SK-N-SH treated with all-trans-retinoic acid at 6 μM for 48 hours (cell line): ENCODE measurements at regions not wholly inside any gene's neighbourhood (a gene's known extent, or its start where the extent isn't known, plus 50 kb on each side); places are given as distances from the start of the nearest gene placed in this dataset.

Source experiments
- ATAC-seq: fragments of 200-7000 bp; cut with Tn5 transposase; 3 replicates; pipeline ENCODE4 v1.9.1; 2020; ENCODE audit warnings: mild to moderate bottlenecking, moderate library complexity
- ARNTL ChIP-seq: fragments of 450-650 bp; formaldehyde crosslinking; IDR thresholded peaks from 2 replicates; pipeline ENCODE4 v1.5.0; 2020; ENCODE audit warnings: low read depth, mild to moderate bottlenecking, moderate library complexity, borderline replicate concordance
- BACH2 ChIP-seq: fragments of 250-450 bp; sonication (Bioruptor Pico); IDR thresholded peaks from 2 replicates; pipeline ENCODE4 v1.9.0; 2021; ENCODE audit warnings: mild to moderate bottlenecking, borderline replicate concordance
- CSRNP3 ChIP-seq: fragments of 250-450 bp; sonication (Bioruptor Pico); IDR thresholded peaks from 2 replicates; pipeline ENCODE4 v1.5.1; 2021; ENCODE audit warnings: mild to moderate bottlenecking, moderate library complexity
- ESRRG ChIP-seq: fragments of 250-450 bp; sonication (Bioruptor Pico); IDR thresholded peaks from 2 replicates; pipeline ENCODE4 v1.6.1; 2021; ENCODE audit warnings: mild to moderate bottlenecking
- GLIS3 ChIP-seq: fragments of 250-450 bp; sonication (Bioruptor Pico); IDR thresholded peaks from 2 replicates; pipeline ENCODE4 v1.5.0; 2020; ENCODE audit warnings: mild to moderate bottlenecking, moderate library complexity
- OSR1 ChIP-seq: fragments of 250-450 bp; sonication (Bioruptor Pico); IDR thresholded peaks from 2 replicates; pipeline ENCODE4 v1.8.0; 2022; ENCODE audit warnings: moderate library complexity, mild to moderate bottlenecking, inconsistent platforms
- POU6F1 ChIP-seq: fragments of 250-450 bp; sonication (Bioruptor Pico); IDR thresholded peaks from 2 replicates; pipeline ENCODE4 v1.8.0; 2021; ENCODE audit warnings: low read depth, mild to moderate bottlenecking, moderate library complexity, borderline replicate concordance
- RARB ChIP-seq: fragments of 250-450 bp; sonication (Bioruptor Pico); IDR thresholded peaks from 2 replicates; pipeline ENCODE4 v1.8.0; 2021; ENCODE audit warnings: mild to moderate bottlenecking, moderate library complexity
- SNAI2 ChIP-seq: fragments of 250-450 bp; sonication (Bioruptor Pico); IDR thresholded peaks from 2 replicates; pipeline ENCODE4 v1.5.0; 2020; ENCODE audit warnings: mild to moderate bottlenecking, moderate library complexity
- TCF4 ChIP-seq: fragments of 250-450 bp; sonication (Bioruptor Pico); IDR thresholded peaks from 2 replicates; pipeline ENCODE4 v1.8.0; 2021; ENCODE audit warnings: mild to moderate bottlenecking, moderate library complexity, borderline replicate concordance
- TOX ChIP-seq: fragments of 250-450 bp; sonication (Bioruptor Pico); IDR thresholded peaks from 2 replicates; pipeline ENCODE4 v1.8.0; 2021; ENCODE audit warnings: mild to moderate bottlenecking, moderate library complexity, borderline replicate concordance
- ZC3H10 ChIP-seq: fragments of 250-450 bp; sonication (Bioruptor Pico); IDR thresholded peaks from 2 replicates; pipeline ENCODE4 v1.5.1; 2021; ENCODE audit warnings: mild to moderate bottlenecking, moderate library complexity
- ZFP3 ChIP-seq: fragments of 250-450 bp; sonication (Bioruptor Pico); IDR thresholded peaks from 2 replicates; pipeline ENCODE4 v1.5.0; 2020; ENCODE audit warnings: mild to moderate bottlenecking, moderate library complexity
- ZFP30 ChIP-seq: fragments of 450-650 bp; formaldehyde crosslinking; IDR thresholded peaks from 2 replicates; pipeline ENCODE4 v1.5.0; 2022; ENCODE audit warnings: mild to moderate bottlenecking, moderate library complexity
- ZNF70 ChIP-seq: fragments of 450-650 bp; formaldehyde crosslinking; IDR thresholded peaks from 2 replicates; pipeline ENCODE4 v1.5.0; 2020; ENCODE audit warnings: mild to moderate bottlenecking, moderate library complexity
- ZNF8 ChIP-seq: fragments of 450-650 bp; formaldehyde crosslinking; IDR thresholded peaks from 2 replicates; pipeline ENCODE4 v1.5.0; 2020; ENCODE audit warnings: mild to moderate bottlenecking, moderate library complexity
- TF ChIP-seq, protein P1 (sequence below): fragments of 250-450 bp; sonication (Bioruptor Pico); IDR thresholded peaks from 2 replicates; pipeline ENCODE4 v1.5.1; 2020; ENCODE audit warnings: low read depth, mild to moderate bottlenecking, moderate library complexity
- TF ChIP-seq, protein P2 (sequence below): fragments of 250-450 bp; sonication (Bioruptor Pico); IDR thresholded peaks from 2 replicates; pipeline ENCODE4 v1.5.0; 2020; ENCODE audit warnings: mild to moderate bottlenecking, moderate library complexity
- TF ChIP-seq, protein P3 (sequence below): fragments of 250-450 bp; sonication (Bioruptor Pico); IDR thresholded peaks from 2 replicates; pipeline ENCODE4 v1.8.0; 2020; ENCODE audit warnings: mild to moderate bottlenecking, moderate library complexity, borderline replicate concordance

DNA sequence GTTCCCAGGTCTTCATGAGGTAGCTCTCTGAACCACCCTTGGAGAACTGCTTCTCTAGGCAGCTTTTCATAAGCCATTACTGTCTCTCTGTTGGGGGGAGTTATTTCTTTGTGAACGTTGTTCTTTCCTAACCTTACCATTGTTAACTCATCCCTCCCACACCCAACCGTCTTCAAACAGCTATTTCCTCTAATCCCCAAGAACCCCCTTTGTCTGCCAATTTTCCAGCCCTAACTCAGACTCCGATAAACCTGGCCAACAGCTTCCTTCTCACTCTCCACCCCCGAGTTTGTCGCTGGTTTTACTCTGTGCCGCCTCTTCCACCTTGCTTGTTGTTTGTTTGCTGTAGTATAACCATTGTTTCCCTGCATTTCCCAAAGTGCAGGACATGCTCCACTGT, 131.5 kb downstream of the CCDC34 start (continued):
- no peak for TF ChIP-seq POU6F1
- TF ChIP-seq RARB (CRISPR knock-in tag), result no peak
- no peak for TF ChIP-seq TCF4 (CRISPR knock-in tag)
- TF ChIP-seq CSRNP3, result no peak
- no peak for TF ChIP-seq OSR1
- no peak for TF ChIP-seq ZFP30 (CRISPR knock-in tag)
- TF ChIP-seq ESRRG (CRISPR knock-in tag), result no peak
- no peak for TF ChIP-seq ZC3H10 (CRISPR knock-in tag)

DNA sequence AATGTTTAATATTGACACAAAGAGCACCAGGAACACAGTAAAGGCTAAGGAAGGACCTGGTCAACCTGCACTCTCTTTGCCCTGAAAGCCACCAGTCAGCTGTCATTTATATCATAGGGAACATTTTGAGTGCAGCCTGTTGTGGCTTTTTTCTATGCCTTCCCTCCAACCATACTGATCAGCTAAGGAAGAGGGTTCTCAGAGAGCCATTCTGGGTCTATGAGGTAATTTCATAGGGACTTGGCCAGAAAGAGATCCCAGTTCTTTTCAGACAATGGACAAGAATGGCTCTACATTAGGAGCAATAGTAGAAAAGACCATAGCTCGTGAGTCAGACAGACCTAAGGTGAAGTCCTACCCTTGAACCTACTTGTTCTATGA, 132.8 kb downstream of the CCDC34 start:
- ATAC-seq, result no peak
- TF ChIP-seq, protein P1, sequence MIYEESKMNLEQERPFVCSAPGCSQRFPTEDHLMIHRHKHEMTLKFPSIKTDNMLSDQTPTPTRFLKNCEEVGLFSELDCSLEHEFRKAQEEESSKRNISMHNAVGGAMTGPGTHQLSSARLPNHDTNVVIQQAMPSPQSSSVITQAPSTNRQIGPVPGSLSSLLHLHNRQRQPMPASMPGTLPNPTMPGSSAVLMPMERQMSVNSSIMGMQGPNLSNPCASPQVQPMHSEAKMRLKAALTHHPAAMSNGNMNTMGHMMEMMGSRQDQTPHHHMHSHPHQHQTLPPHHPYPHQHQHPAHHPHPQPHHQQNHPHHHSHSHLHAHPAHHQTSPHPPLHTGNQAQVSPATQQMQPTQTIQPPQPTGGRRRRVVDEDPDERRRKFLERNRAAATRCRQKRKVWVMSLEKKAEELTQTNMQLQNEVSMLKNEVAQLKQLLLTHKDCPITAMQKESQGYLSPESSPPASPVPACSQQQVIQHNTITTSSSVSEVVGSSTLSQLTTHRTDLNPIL, result no peak
- TF ChIP-seq TCF4 (CRISPR knock-in tag) (no peak), TOX (no peak), ZNF8 (CRISPR knock-in tag) (no peak), SNAI2 (CRISPR knock-in tag) (no peak), BACH2 (CRISPR knock-in tag) (no peak), POU6F1 (no peak), OSR1 (no peak), ZFP3 (CRISPR knock-in tag) (no peak), RARB (CRISPR knock-in tag) (no peak), ARNTL (CRISPR knock-in tag) (no peak), ZNF70 (no peak), ZC3H10 (CRISPR knock-in tag) (no peak)
- TF ChIP-seq, protein P2, sequence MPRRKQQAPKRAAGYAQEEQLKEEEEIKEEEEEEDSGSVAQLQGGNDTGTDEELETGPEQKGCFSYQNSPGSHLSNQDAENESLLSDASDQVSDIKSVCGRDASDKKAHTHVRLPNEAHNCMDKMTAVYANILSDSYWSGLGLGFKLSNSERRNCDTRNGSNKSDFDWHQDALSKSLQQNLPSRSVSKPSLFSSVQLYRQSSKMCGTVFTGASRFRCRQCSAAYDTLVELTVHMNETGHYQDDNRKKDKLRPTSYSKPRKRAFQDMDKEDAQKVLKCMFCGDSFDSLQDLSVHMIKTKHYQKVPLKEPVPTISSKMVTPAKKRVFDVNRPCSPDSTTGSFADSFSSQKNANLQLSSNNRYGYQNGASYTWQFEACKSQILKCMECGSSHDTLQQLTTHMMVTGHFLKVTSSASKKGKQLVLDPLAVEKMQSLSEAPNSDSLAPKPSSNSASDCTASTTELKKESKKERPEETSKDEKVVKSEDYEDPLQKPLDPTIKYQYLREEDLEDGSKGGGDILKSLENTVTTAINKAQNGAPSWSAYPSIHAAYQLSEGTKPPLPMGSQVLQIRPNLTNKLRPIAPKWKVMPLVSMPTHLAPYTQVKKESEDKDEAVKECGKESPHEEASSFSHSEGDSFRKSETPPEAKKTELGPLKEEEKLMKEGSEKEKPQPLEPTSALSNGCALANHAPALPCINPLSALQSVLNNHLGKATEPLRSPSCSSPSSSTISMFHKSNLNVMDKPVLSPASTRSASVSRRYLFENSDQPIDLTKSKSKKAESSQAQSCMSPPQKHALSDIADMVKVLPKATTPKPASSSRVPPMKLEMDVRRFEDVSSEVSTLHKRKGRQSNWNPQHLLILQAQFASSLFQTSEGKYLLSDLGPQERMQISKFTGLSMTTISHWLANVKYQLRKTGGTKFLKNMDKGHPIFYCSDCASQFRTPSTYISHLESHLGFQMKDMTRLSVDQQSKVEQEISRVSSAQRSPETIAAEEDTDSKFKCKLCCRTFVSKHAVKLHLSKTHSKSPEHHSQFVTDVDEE (CRISPR knock-in tag), result no peak
- TF ChIP-seq, protein P3, sequence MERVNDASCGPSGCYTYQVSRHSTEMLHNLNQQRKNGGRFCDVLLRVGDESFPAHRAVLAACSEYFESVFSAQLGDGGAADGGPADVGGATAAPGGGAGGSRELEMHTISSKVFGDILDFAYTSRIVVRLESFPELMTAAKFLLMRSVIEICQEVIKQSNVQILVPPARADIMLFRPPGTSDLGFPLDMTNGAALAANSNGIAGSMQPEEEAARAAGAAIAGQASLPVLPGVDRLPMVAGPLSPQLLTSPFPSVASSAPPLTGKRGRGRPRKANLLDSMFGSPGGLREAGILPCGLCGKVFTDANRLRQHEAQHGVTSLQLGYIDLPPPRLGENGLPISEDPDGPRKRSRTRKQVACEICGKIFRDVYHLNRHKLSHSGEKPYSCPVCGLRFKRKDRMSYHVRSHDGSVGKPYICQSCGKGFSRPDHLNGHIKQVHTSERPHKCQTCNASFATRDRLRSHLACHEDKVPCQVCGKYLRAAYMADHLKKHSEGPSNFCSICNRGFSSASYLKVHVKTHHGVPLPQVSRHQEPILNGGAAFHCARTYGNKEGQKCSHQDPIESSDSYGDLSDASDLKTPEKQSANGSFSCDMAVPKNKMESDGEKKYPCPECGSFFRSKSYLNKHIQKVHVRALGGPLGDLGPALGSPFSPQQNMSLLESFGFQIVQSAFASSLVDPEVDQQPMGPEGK (CRISPR knock-in tag), result no peak
- TF ChIP-seq, all 23 proteins: peak for 0

- ATAC-seq, result no peak
- TF ChIP-seq TOX, result no peak
- no peak for TF ChIP-seq SNAI2 (CRISPR knock-in tag)
- no peak for TF ChIP-seq GLIS3 (CRISPR knock-in tag)
- no peak for TF ChIP-seq ZNF8 (CRISPR knock-in tag)
Observed at GRCh38 chr11:27229511-27230191, 133.4 kb downstream of the CCDC34 start.
